ENCODE measurements at regions not wholly inside any gene's neighbourhood (a gene's known extent, or its start where the extent isn't known, plus 50 kb on each side); places are given as distances from the start of the nearest gene placed in this dataset.

DNA sequence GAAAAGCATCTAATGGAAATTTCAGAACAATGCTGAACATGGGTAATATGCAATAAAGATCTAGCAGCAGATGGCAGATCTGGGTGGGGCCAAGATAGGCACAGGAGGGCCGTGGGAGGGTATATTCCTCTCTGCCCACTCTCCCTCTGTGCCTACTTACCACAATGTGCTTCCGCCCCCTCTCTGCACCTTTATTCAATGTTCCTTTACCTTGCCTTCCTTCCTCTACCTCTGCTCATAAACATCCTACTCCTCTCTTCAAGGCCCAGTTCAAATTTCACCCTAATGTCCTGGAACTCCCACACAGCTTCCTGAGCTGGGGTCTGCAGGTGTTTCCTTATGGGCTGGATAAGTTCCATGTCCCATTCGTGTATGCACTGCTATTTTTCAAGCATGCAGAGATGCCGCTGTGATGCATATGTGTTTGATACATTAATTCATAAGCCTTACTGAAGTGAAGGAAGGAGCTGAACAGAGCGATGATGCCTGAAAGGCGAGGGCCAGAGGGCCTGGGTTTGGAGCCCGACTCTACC, 65.6 kb upstream of the EDEM3 start:
- no peaks in the 10 kb centered on the region for H3K79me2 ChIP-seq (ENCODE audit: insufficient read depth, low read length)
- H2AFZ ChIP-seq (ENCODE audit: low read length): no peak overlapping the region
- in situ Hi-C loops (cut with HindIII; ENCODE audit: extremely low pct_ligation_motif_present, low pct_unique_long_range_greater_than_20kb) (loop anchor here (25.0 kb wide), 1 partner anchor 867 kb away; no protein-coding TSS in a partner anchor), intact Hi-C loops (cut with micrococcal nuclease; ENCODE audit: unreplicated experiment) (no loop called here)
- BruUV-seq (replicated peaks): no TSS peak
- H3K4me3 ChIP-seq (replicated peaks in 1 of 3; ENCODE audit: insufficient read depth in 1 of 3, low read depth in 2 of 3, low read length in 3 of 3): no peak overlapping the region
- H4K20me1 ChIP-seq (ENCODE audit: insufficient read depth, low read length): no peaks in the 10 kb centered on the region
- H3K9ac ChIP-seq (ENCODE audit: insufficient read depth, low read depth, low read length): no peak overlapping the region
- ATAC-seq (no peak), FAIRE-seq (no peak), DNase-seq (ENCODE audit: low spot score) (no peak)
- ChIA-PET CTCF (ENCODE audit: low intra/inter-chr PET ratio, low total read pairs) (no interaction called here), POLR2A (no interaction called here)
- H3K4me2 ChIP-seq (ENCODE audit: low read depth, low read length): no peak overlapping the region
- no peak for TF ChIP-seq CBX5 (CRISPR knock-in tag; IDR thresholded peaks at IDR 0.05; ENCODE audit: borderline replicate concordance)
- TF ChIP-seq ZNF530 (CRISPR knock-in tag; IDR thresholded peaks at IDR 0.05; ENCODE audit: low read depth): no peak
- TF ChIP-seq EP300 (IDR thresholded peaks at IDR 0.05; ENCODE audit: low read depth in 2 of 2, low read length in 2 of 2): no peak
- no peak for TF ChIP-seq EP300 (CRISPR knock-in tag; IDR thresholded peaks at IDR 0.05; ENCODE audit: borderline replicate concordance)
- no peak for TF ChIP-seq ZNF101 (CRISPR knock-in tag; IDR thresholded peaks at IDR 0.05; ENCODE audit: borderline replicate concordance, low read depth)
- no peak for TF ChIP-seq ZNF337 (CRISPR knock-in tag; IDR thresholded peaks at IDR 0.05; ENCODE audit: borderline replicate concordance, low read depth)
- TF ChIP-seq ZNF251 (CRISPR knock-in tag; IDR thresholded peaks at IDR 0.05): no peak
- TF ChIP-seq ZNF792 (CRISPR knock-in tag; IDR thresholded peaks at IDR 0.05): no peak
- no peak for TF ChIP-seq SIN3B (IDR thresholded peaks at IDR 0.05; ENCODE audit: low read length)
- TF ChIP-seq ZNF883 (CRISPR knock-in tag; IDR thresholded peaks at IDR 0.05; ENCODE audit: not compliant biosample characterization): no peak
- TF ChIP-seq ZNF205 (CRISPR knock-in tag; IDR thresholded peaks at IDR 0.05): no peak
- no peak for TF ChIP-seq FLYWCH1 (CRISPR knock-in tag; IDR thresholded peaks at IDR 0.05)
- no peak for TF ChIP-seq ZNF253 (CRISPR knock-in tag; IDR thresholded peaks at IDR 0.05; ENCODE audit: borderline replicate concordance)
- no peak for TF ChIP-seq CENPT (CRISPR knock-in tag; IDR thresholded peaks at IDR 0.05; ENCODE audit: low read depth)
- TF ChIP-seq SMAD9 (CRISPR knock-in tag; IDR thresholded peaks at IDR 0.05): no peak
- TF ChIP-seq SRSF4 (IDR thresholded peaks at IDR 0.05; ENCODE audit: low read depth, low read length, poor library complexity, severe bottlenecking): no peak
- TF ChIP-seq ZNF468 (CRISPR knock-in tag; IDR thresholded peaks at IDR 0.05): no peak
- TF ChIP-seq NFYB (CRISPR knock-in tag; IDR thresholded peaks at IDR 0.05): no peak
- TF ChIP-seq KDM1A (CRISPR knock-in tag; IDR thresholded peaks at IDR 0.05): no peak
- no peaks in the 10 kb centered on the region for H3K36me3 ChIP-seq (replicated peaks in 1 of 2; ENCODE audit: control insufficient read depth in 1 of 2, insufficient read depth in 2 of 2, low read length in 2 of 2)
- H3K4me1 ChIP-seq (ENCODE audit: insufficient read depth, low read length): no peaks in the 10 kb centered on the region
- peaks cover 2 to 18% of the 10 kb centered on the region in 2 experiments; a peak in 2 of 5 replicates for H3K27me3 ChIP-seq (ENCODE audit: control insufficient read depth in 1 of 2, insufficient read depth in 2 of 2, low read length in 2 of 2)
- H3K27ac ChIP-seq (ENCODE audit: extremely low read length, insufficient read depth, low read length): no peak overlapping the region
- 0 out of 2 replicates have a peak, but pooled peaks cover 1% of the 10 kb centered on the region for H3K9me3 ChIP-seq (ENCODE audit: low read length)
- 17% methylated on average over 7 of the region's 7 CpGs for WGBS (ENCODE audit: low lambda C conversion rate)
